Transverse colon (tissue), 4 donors: ENCODE measurements at regions not wholly inside any gene's neighbourhood (a gene's known extent, or its start where the extent isn't known, plus 50 kb on each side); places are given as distances from the start of the nearest gene placed in this dataset.

Source experiments
- DNase-seq: peaks from one replicate; pipeline ENCODE4 v3.0.0-alpha.2; 2019
- H3K27ac ChIP-seq, 4 donors: fragments of 200-600 bp; sonication (generic); 2 replicates each; pipeline ENCODE4 v1.5.1; 2016 to 2018; ENCODE audit warnings: inconsistent platforms in 4 of 4
- H3K27me3 ChIP-seq: fragments of 200-600 bp; sonication (generic); 2 replicates; pipeline ENCODE4 v1.5.1; 2017; ENCODE audit warnings: inconsistent platforms
- H3K36me3 ChIP-seq, 4 donors: fragments of 200-600 bp; sonication (generic); 2 replicates each; pipeline ENCODE4 v1.5.1; 2017 to 2019; ENCODE audit warnings: inconsistent platforms in 4 of 4
- H3K4me1 ChIP-seq, 4 donors: fragments of 200-600 bp; sonication (generic); 2 replicates each; pipeline ENCODE4 v1.5.1; 2017 to 2020; ENCODE audit warnings: inconsistent platforms in 4 of 4
- H3K4me3 ChIP-seq, 4 donors: fragments of 200-600 bp; sonication (generic); 1 replicate in 1 of 4; 2 replicates in 3 of 4; pipeline versions ENCODE4 v1.5.1 to v1.6.1; 2017 to 2019; ENCODE audit warnings: inconsistent platforms in 4 of 4
- H3K9me3 ChIP-seq, 2 donors: fragments of 200-600 bp; sonication (generic); 2 replicates each; pipeline ENCODE4 v1.5.1; 2017 to 2019; ENCODE audit warnings: inconsistent platforms in 2 of 2
- CTCF ChIP-seq, 5 experiments: fragments of 200-600 bp in 3 of 5; fragments of 450-650 bp in 2 of 5; sonication (generic) in 3 of 5; IDR thresholded peaks; 1 replicate in 2 of 5; 2 replicates in 3 of 5; pipeline ENCODE4 v1.5.1; 2016 to 2017; ENCODE audit warnings: antibody characterized with exemption in 5 of 5, inconsistent platforms in 3 of 5, mild to moderate bottlenecking in 2 of 5, moderate library complexity in 1 of 5
- EP300 ChIP-seq: sonication (generic); formaldehyde crosslinking; IDR thresholded peaks from one replicate; pipeline ENCODE4 v1.6.1; 2017; ENCODE audit warnings: antibody characterized with exemption, low read depth
- POLR2A ChIP-seq: fragments of 450-650 bp; IDR thresholded peaks from one replicate; pipeline ENCODE4 v1.6.1; 2016; ENCODE audit warnings: antibody characterized with exemption, mild to moderate bottlenecking, moderate library complexity
- POLR2AphosphoS5 ChIP-seq, 3 donors: sonication (generic); formaldehyde crosslinking; IDR thresholded peaks; one replicate each; pipeline ENCODE4 v1.6.1; 2016; ENCODE audit warnings: antibody characterized with exemption in 3 of 3
- WGBS, 2 donors: methylation state at CpG; one replicate each; pipeline ENCODE4 v1.1.5; 2018; ENCODE audit warnings: low coverage in 1 of 2; 5-methylcytosine and 5-hydroxymethylcytosine counted together
- in situ Hi-C, 4 donors: fragments of 200-750 bp; cut with MboI; loops; one replicate each; pipeline versions ENCODE4 v1.15.0 to v1.15.1; 2017; ENCODE audit warnings: low sequenced_read_pairs in 3 of 4, low pct_ligation_motif_present in 1 of 4, low pct_unique_long_range_greater_than_20kb in 1 of 4
- intact Hi-C: fragments of 100-400 bp; cut with DNase I; formaldehyde crosslinking; loops from one replicate; pipeline ENCODE4 v1.15.1; 2023; ENCODE audit warnings: low total_unique reads

- in situ Hi-C loops (no loop called here), intact Hi-C loops (no loop called here)
- no peaks in the 10 kb centered on the region for H3K36me3 ChIP-seq
- TF ChIP-seq POLR2AphosphoS5 (IDR thresholded peaks at IDR 0.05) (no peak), EP300 (no peak), POLR2A (no peak), CTCF (IDR thresholded peaks at IDR 0.05) (no peak)
- no peak overlapping the region for H3K27ac ChIP-seq
- 89 to 94% methylated on average over 6 to 13 of the region's 13 CpGs for WGBS, 2 donors
- H3K4me3 ChIP-seq: no peak overlapping the region
- no peaks in the 10 kb centered on the region for H3K4me1 ChIP-seq
- no peaks in the 10 kb centered on the region for H3K27me3 ChIP-seq
- no peaks in the 10 kb centered on the region for H3K9me3 ChIP-seq
- no peak for DNase-seq
These were observed 189.4 kb downstream of the IRX2 start for GRCh38 chr5:2562036-2562435.

- Histone ChIP-seq H3K4me3 (no peak overlapping the region), H3K4me1 (no peaks in the 10 kb centered on the region), H3K27me3 (no peaks in the 10 kb centered on the region), H3K27ac (no peak overlapping the region), H3K36me3 (no peaks in the 10 kb centered on the region), H3K9me3 (no peaks in the 10 kb centered on the region)
- DNase-seq: no peak
- intact Hi-C loops (no loop called here), in situ Hi-C loops (no loop called here)
- 86 to 100% methylated on average over 1 to 5 of the region's 5 CpGs for WGBS, 2 donors
- no peak for TF ChIP-seq CTCF (IDR thresholded peaks at IDR 0.05)
- no peak for TF ChIP-seq POLR2AphosphoS5 (IDR thresholded peaks at IDR 0.05)
- TF ChIP-seq POLR2A: no peak
- no peak for TF ChIP-seq EP300
These were observed 191.0 kb downstream of the IRX2 start for GRCh38 chr5:2560435-2560834.

- H3K9me3 ChIP-seq: peaks cover 6 to 12% of the 10 kb centered on the region in 2 donors
These were observed 194.0 kb downstream of the IRX2 start for GRCh38 chr5:2557435-2557834.

GRCh38 chr5:2556375-2556966, 195.0 kb downstream of the IRX2 start:
- in situ Hi-C loops: no loop called here
- 89% methylated on average over 10 of the region's 10 CpGs; no CpG with 5 or more reads in 1 of the 2 donors for WGBS, 2 donors
- TF ChIP-seq CTCF (IDR thresholded peaks at IDR 0.05): no peak
- no peak for TF ChIP-seq POLR2AphosphoS5 (IDR thresholded peaks at IDR 0.05)
- no peak for TF ChIP-seq EP300
- TF ChIP-seq POLR2A: no peak

More at GRCh38 chr5:2557435-2557834, 194.0 kb downstream of the IRX2 start:
- intact Hi-C loops: no loop called here
- TF ChIP-seq POLR2AphosphoS5 (IDR thresholded peaks at IDR 0.05) (no peak), EP300 (no peak), CTCF (IDR thresholded peaks at IDR 0.05) (no peak), POLR2A (no peak)
- no peaks in the 10 kb centered on the region for H3K27me3 ChIP-seq
- DNase-seq: no peak
- no peak overlapping the region for H3K4me3 ChIP-seq
- H3K27ac ChIP-seq: no peak overlapping the region
- H3K36me3 ChIP-seq: no peaks in the 10 kb centered on the region
- in situ Hi-C loops: no loop called here
- H3K4me1 ChIP-seq: no peaks in the 10 kb centered on the region
- 89 to 94% methylated on average over 3 to 12 of the region's 12 CpGs for WGBS, 2 donors

More at GRCh38 chr5:2556375-2556966, 195.0 kb downstream of the IRX2 start:
- H3K4me3 ChIP-seq: no peak overlapping the region
- H3K9me3 ChIP-seq: peaks cover 6 to 12% of the 10 kb centered on the region in 2 donors
- H3K27ac ChIP-seq: no peak overlapping the region
- intact Hi-C loops: no loop called here
- H3K4me1 ChIP-seq: no peaks in the 10 kb centered on the region
- H3K27me3 ChIP-seq: no peaks in the 10 kb centered on the region
- DNase-seq: no peak
- H3K36me3 ChIP-seq: no peaks in the 10 kb centered on the region
